ENCODE measurements at regions not wholly inside any gene's neighbourhood (a gene's known extent, or its start where the extent isn't known, plus 50 kb on each side); places are given as distances from the start of the nearest gene placed in this dataset.
"Not testable (repeated sequence)": the region's sequence is repeated elsewhere in the genome, so short reads cannot be mapped to it uniquely, and the experiment has no call there.

GRCh38 chr9:110095776-110096175, 112.2 kb downstream of the C9orf152 start:
- ChIA-PET POLR2A (no interaction called here), CTCF (interaction anchor here (0.9 to 1.4 kb wide), 3 partner anchors 26 to 304 kb away, joined by 3 read pairs; no protein-coding TSS in a partner anchor)
- intact Hi-C loops (cut with DNase I, micrococcal nuclease) = no loop called here
- Mint-ChIP-seq H3K36me3 (ENCODE audit: low read depth) (no peaks in the 10 kb centered on the region), H3K27me3 (no peaks in the 10 kb centered on the region), H3K9me3 (ENCODE audit: low read depth) (no peaks in the 10 kb centered on the region), H3K27ac (no peak overlapping the region), H3K4me1 (peaks cover 4% of the 10 kb centered on the region), H3K4me3 (no peak overlapping the region)
- ATAC-seq (no peak), DNase-seq (no peak)

- H3K9me3 Mint-ChIP-seq (ENCODE audit: low read depth); POLR2A ChIA-PET; DNase-seq; H3K27me3 Mint-ChIP-seq; H3K27ac Mint-ChIP-seq; CTCF ChIA-PET; H3K4me3 Mint-ChIP-seq; intact Hi-C loops (cut with DNase I, micrococcal nuclease); H3K4me1 Mint-ChIP-seq; ATAC-seq; H3K36me3 Mint-ChIP-seq (ENCODE audit: low read depth): not testable (repeated sequence)
These were observed 111.3 kb downstream of the C9orf152 start for GRCh38 chr9:110096674-110097073.

- intact Hi-C loops (cut with DNase I, micrococcal nuclease) = loop anchor here in 1 of 2 experiments (5.0 kb wide), 1 partner anchor 47 kb away; no protein-coding TSS in a partner anchor
- ATAC-seq (no peak), DNase-seq (no peak)
- H3K4me3 Mint-ChIP-seq = no peak overlapping the region
- no peaks in the 10 kb centered on the region for H3K27me3 Mint-ChIP-seq
- CTCF ChIA-PET = interaction anchor here (0.6 to 1.1 kb wide), 3 partner anchors 9 to 211 kb away, joined by 3 to 4 read pairs (median 4); no protein-coding TSS in a partner anchor
- POLR2A ChIA-PET = no interaction called here
- no peaks in the 10 kb centered on the region for H3K36me3 Mint-ChIP-seq (ENCODE audit: low read depth)
- no peak overlapping the region for H3K27ac Mint-ChIP-seq
- H3K4me1 Mint-ChIP-seq = peaks cover 5% of the 10 kb centered on the region
- H3K9me3 Mint-ChIP-seq (ENCODE audit: low read depth) = no peaks in the 10 kb centered on the region
These were observed 108.5 kb downstream of the C9orf152 start for GRCh38 chr9:110099236-110100095.

- POLR2A ChIA-PET = no interaction called here
These were observed 106.3 kb downstream of the C9orf152 start for GRCh38 chr9:110101531-110102161.

GRCh38 chr9:110103257-110103656, 104.7 kb downstream of the C9orf152 start:
- H3K36me3 Mint-ChIP-seq (ENCODE audit: low read depth) = no peaks in the 10 kb centered on the region
- no peaks in the 10 kb centered on the region for H3K27me3 Mint-ChIP-seq
- DNase-seq (no peak), ATAC-seq (no peak)
- peaks cover 5% of the 10 kb centered on the region for H3K4me1 Mint-ChIP-seq
- H3K9me3 Mint-ChIP-seq (ENCODE audit: low read depth) = no peaks in the 10 kb centered on the region
- CTCF ChIA-PET = interaction anchor here (0.8 to 1.6 kb wide), 2 partner anchors 23 to 49 kb away, joined by 3 to 4 read pairs; no protein-coding TSS in a partner anchor
- intact Hi-C loops (cut with DNase I, micrococcal nuclease) = loop anchor here in 1 of 2 experiments (5.0 kb wide), 1 partner anchor 51 kb away; no protein-coding TSS in a partner anchor
- H3K4me3 Mint-ChIP-seq = no peak overlapping the region
- H3K27ac Mint-ChIP-seq = no peak overlapping the region
- POLR2A ChIA-PET = no interaction called here

More at GRCh38 chr9:110101531-110102161, 106.3 kb downstream of the C9orf152 start:
- H3K4me3 Mint-ChIP-seq = no peak overlapping the region
- H3K9me3 Mint-ChIP-seq (ENCODE audit: low read depth) = no peaks in the 10 kb centered on the region
- H3K27me3 Mint-ChIP-seq = no peaks in the 10 kb centered on the region
- no peak for ATAC-seq
- H3K36me3 Mint-ChIP-seq (ENCODE audit: low read depth) = no peaks in the 10 kb centered on the region
- intact Hi-C loops (cut with DNase I, micrococcal nuclease) = loop anchor here in 1 of 2 experiments (5.0 kb wide), 1 partner anchor 49 kb away; no protein-coding TSS in a partner anchor
- CTCF ChIA-PET = no interaction called here
- H3K4me1 Mint-ChIP-seq = peaks cover 5% of the 10 kb centered on the region
- no peak overlapping the region for H3K27ac Mint-ChIP-seq
- no peak for DNase-seq

- DNase-seq = no peak
- intact Hi-C loops (cut with DNase I, micrococcal nuclease) = loop anchor here in 1 of 2 experiments (5.0 kb wide), 1 partner anchor 52 kb away; no protein-coding TSS in a partner anchor
- POLR2A ChIA-PET = no interaction called here
- peaks cover 5% of the 10 kb centered on the region for H3K4me1 Mint-ChIP-seq
- ATAC-seq = no peak
- no peaks in the 10 kb centered on the region for H3K36me3 Mint-ChIP-seq (ENCODE audit: low read depth)
- H3K27ac Mint-ChIP-seq = no peak overlapping the region
- H3K4me3 Mint-ChIP-seq = no peak overlapping the region
- no peaks in the 10 kb centered on the region for H3K9me3 Mint-ChIP-seq (ENCODE audit: low read depth)
- CTCF ChIA-PET = interaction anchor here (0.7 to 1.6 kb wide), 6 partner anchors 14 to 198 kb away, joined by 3 read pairs; no protein-coding TSS in a partner anchor
- H3K27me3 Mint-ChIP-seq = no peaks in the 10 kb centered on the region
These were observed 103.6 kb downstream of the C9orf152 start for GRCh38 chr9:110104261-110104809.

- Mint-ChIP-seq H3K36me3 (ENCODE audit: low read depth) (no peaks in the 10 kb centered on the region), H3K4me1 (peaks cover 5% of the 10 kb centered on the region), H3K4me3 (no peak overlapping the region), H3K27ac (no peak overlapping the region), H3K9me3 (ENCODE audit: low read depth) (no peaks in the 10 kb centered on the region), H3K27me3 (no peaks in the 10 kb centered on the region)
- POLR2A ChIA-PET = no interaction called here
- DNase-seq (no peak), ATAC-seq (no peak)
- intact Hi-C loops (cut with DNase I, micrococcal nuclease) = no loop called here
- CTCF ChIA-PET = interaction anchor here (1.0 to 1.5 kb wide), 6 partner anchors 12 to 198 kb away, joined by 3 to 4 read pairs (median 3); no protein-coding TSS in a partner anchor
These were observed 102.9 kb downstream of the C9orf152 start for GRCh38 chr9:110105107-110105506.

- ChIA-PET CTCF (no interaction called here), POLR2A (no interaction called here)
- Mint-ChIP-seq H3K9me3 (ENCODE audit: low read depth) (no peaks in the 10 kb centered on the region), H3K27me3 (no peaks in the 10 kb centered on the region), H3K27ac (no peak overlapping the region), H3K4me3 (no peak overlapping the region), H3K4me1 (peaks cover 5% of the 10 kb centered on the region), H3K36me3 (ENCODE audit: low read depth) (no peaks in the 10 kb centered on the region)
- intact Hi-C loops (cut with DNase I, micrococcal nuclease) = no loop called here
- DNase-seq (no peak), ATAC-seq (no peak)
These were observed 101.3 kb downstream of the C9orf152 start for GRCh38 chr9:110106661-110107060.

GRCh38 chr9:110109333-110110092, 98.4 kb downstream of the C9orf152 start:
- no peaks in the 10 kb centered on the region for H3K4me1 Mint-ChIP-seq
- H3K27ac Mint-ChIP-seq = no peak overlapping the region
- H3K4me3 Mint-ChIP-seq = no peak overlapping the region
- H3K9me3 Mint-ChIP-seq (ENCODE audit: low read depth) = no peaks in the 10 kb centered on the region
- CTCF ChIA-PET = interaction anchor here (0.8 to 1.1 kb wide), 2 partner anchors 13 to 34 kb away, joined by 3 read pairs; no protein-coding TSS in a partner anchor
- no peaks in the 10 kb centered on the region for H3K27me3 Mint-ChIP-seq
- H3K36me3 Mint-ChIP-seq (ENCODE audit: low read depth) = peaks cover 4% of the 10 kb centered on the region
- POLR2A ChIA-PET = no interaction called here
- DNase-seq = no peak
- intact Hi-C loops (cut with DNase I, micrococcal nuclease) = no loop called here
- no peak for ATAC-seq

GRCh38 chr9:110110154-110110553, 97.8 kb downstream of the C9orf152 start:
- Mint-ChIP-seq H3K4me3 (no peak overlapping the region), H3K27ac (no peak overlapping the region), H3K27me3 (no peaks in the 10 kb centered on the region), H3K36me3 (ENCODE audit: low read depth) (peaks cover 4% of the 10 kb centered on the region), H3K4me1 (no peaks in the 10 kb centered on the region), H3K9me3 (ENCODE audit: low read depth) (no peaks in the 10 kb centered on the region)
- no peak for DNase-seq
- intact Hi-C loops (cut with DNase I, micrococcal nuclease) = no loop called here
- CTCF ChIA-PET = interaction anchor here (0.8 kb wide), 1 partner anchor 34 kb away, joined by 3 read pairs; no protein-coding TSS in a partner anchor
- no peak for ATAC-seq
- POLR2A ChIA-PET = no interaction called here

GRCh38 chr9:110111868-110112267, 96.1 kb downstream of the C9orf152 start:
- ATAC-seq (no peak), DNase-seq (no peak)
- H3K4me1 Mint-ChIP-seq = no peaks in the 10 kb centered on the region
- CTCF ChIA-PET = interaction anchor here (0.7 to 1.6 kb wide), 2 partner anchors 11 to 208 kb away, joined by 4 to 7 read pairs; no protein-coding TSS in a partner anchor
- intact Hi-C loops (cut with DNase I, micrococcal nuclease) = no loop called here
- H3K27ac Mint-ChIP-seq = no peak overlapping the region
- no peak overlapping the region for H3K4me3 Mint-ChIP-seq
- no peaks in the 10 kb centered on the region for H3K9me3 Mint-ChIP-seq (ENCODE audit: low read depth)
- H3K27me3 Mint-ChIP-seq = no peaks in the 10 kb centered on the region
- H3K36me3 Mint-ChIP-seq (ENCODE audit: low read depth) = peaks cover 4% of the 10 kb centered on the region
- POLR2A ChIA-PET = no interaction called here

All from activated CD4-positive, alpha-beta T cell treated with anti-CD3 and anti-CD28 coated beads for 36 hours (primary cell).